Thoracic aorta (tissue), 2 donors: ENCODE measurements at regions not wholly inside any gene's neighbourhood (a gene's known extent, or its start where the extent isn't known, plus 50 kb on each side); places are given as distances from the start of the nearest gene placed in this dataset.

ENCODE experiments used
- ATAC-seq: fragments of 150-250 bp; one replicate; pipeline ENCODE4 v1.8.0; 2017; ENCODE audit warnings: low read depth; ENCODE audit not compliant: insufficient number of reproducible peaks, low FRiP score
- DNase-seq: peaks from one replicate; pipeline ENCODE4 v3.0.0-alpha.2; 2020; ENCODE audit warnings: low spot score
- H3K27ac ChIP-seq, 2 donors: fragments of 200-600 bp; sonication (generic); 1 replicate in 1 of 2; 2 replicates in 1 of 2; pipeline ENCODE4 v1.5.1; 2016; ENCODE audit warnings: mild to moderate bottlenecking in 2 of 2, moderate library complexity in 2 of 2
- H3K27me3 ChIP-seq: fragments of 200-600 bp; sonication (generic); replicated peaks from 2 replicates; pipeline ENCODE4 v1.6.0; 2016; ENCODE audit warnings: mild to moderate bottlenecking; ENCODE audit not compliant: insufficient read depth
- H3K36me3 ChIP-seq: fragments of 200-600 bp; sonication (generic); one replicate; pipeline ENCODE4 v1.5.1; 2016
- H3K4me1 ChIP-seq, 2 donors: fragments of 200-600 bp; sonication (generic); 1 replicate in 1 of 2; 2 replicates in 1 of 2; pipeline versions ENCODE4 v1.5.1 to v1.6.0; 2016; ENCODE audit warnings: low read depth in 2 of 2, mild to moderate bottlenecking in 1 of 2; ENCODE audit not compliant: control insufficient read depth in 1 of 2
- H3K4me3 ChIP-seq: fragments of 200-600 bp; sonication (generic); 2 replicates; pipeline ENCODE4 v1.5.1; 2016; ENCODE audit warnings: mild to moderate bottlenecking
- H3K9me3 ChIP-seq: fragments of 200-600 bp; sonication (generic); 2 replicates; pipeline ENCODE4 v1.5.1; 2016
- CTCF ChIP-seq: fragments of 200-600 bp; sonication (generic); IDR thresholded peaks from one replicate; pipeline ENCODE4 v1.5.1; 2019; ENCODE audit warnings: antibody characterized with exemption

DNA sequence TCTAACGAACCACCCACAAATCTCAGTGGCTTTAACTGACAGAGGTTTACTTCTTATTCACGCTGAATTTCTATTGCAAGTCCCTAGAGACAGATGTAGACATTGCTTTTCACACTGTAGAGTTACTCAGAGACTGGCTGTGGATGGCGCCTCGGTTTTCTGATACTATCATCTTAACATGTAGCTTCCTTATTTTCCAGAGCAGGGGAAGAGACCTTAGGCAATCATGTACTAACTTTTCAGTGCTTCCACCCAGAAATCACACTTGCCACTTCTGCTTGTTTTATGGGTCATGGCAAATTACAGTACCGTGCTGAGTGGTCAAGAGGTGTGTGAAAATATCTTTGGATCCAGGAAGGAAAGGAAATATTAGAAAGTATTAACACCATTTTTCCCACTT is 65.4 kb downstream of the MAF start:
- no peaks in the 10 kb centered on the region for H3K4me1 ChIP-seq
- no peaks in the 10 kb centered on the region for H3K36me3 ChIP-seq
- ATAC-seq = no peak
- TF ChIP-seq CTCF = no peak
- no peak overlapping the region for H3K4me3 ChIP-seq
- DNase-seq = no peak
- no peaks in the 10 kb centered on the region for H3K27me3 ChIP-seq
- H3K9me3 ChIP-seq = no peaks in the 10 kb centered on the region
- H3K27ac ChIP-seq = no peak overlapping the region

DNA sequence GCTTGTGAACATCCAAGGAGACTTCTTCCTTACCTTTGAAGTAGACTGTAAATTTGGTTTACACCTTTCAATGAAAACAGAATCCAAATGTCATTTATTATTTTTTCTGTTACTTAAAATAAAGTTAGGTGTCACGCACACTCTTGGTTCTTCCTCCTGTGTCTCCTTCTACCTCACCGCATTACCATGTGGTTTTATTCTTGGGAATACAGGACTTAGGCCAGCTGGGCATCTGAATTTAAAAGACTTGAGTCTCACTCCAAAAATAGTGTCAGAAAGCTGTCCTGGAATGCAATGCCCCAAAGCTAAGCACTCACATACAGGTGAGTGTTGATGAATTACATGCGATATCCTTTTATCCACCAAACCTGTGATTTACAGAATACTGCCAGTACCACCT is 66.4 kb downstream of the MAF start:
- TF ChIP-seq CTCF = no peak

GRCh38 chr16:79533292-79533691 is 67.2 kb downstream of the MAF start:
- H3K4me3 ChIP-seq = no peak overlapping the region
- H3K9me3 ChIP-seq = no peaks in the 10 kb centered on the region
- no peak overlapping the region for H3K27ac ChIP-seq
- DNase-seq (no peak), ATAC-seq (no peak)
- H3K36me3 ChIP-seq = no peaks in the 10 kb centered on the region
- TF ChIP-seq CTCF = no peak
- peaks cover 4 to 7% of the 10 kb centered on the region in 2 donors for H3K4me1 ChIP-seq
- no peaks in the 10 kb centered on the region for H3K27me3 ChIP-seq

More for the DNA sequence above, 66.4 kb downstream of the MAF start:
- H3K4me3 ChIP-seq = no peak overlapping the region
- ATAC-seq = no peak
- H3K4me1 ChIP-seq = no peaks in the 10 kb centered on the region
- DNase-seq = no peak
- no peaks in the 10 kb centered on the region for H3K36me3 ChIP-seq
- no peaks in the 10 kb centered on the region for H3K27me3 ChIP-seq
- H3K27ac ChIP-seq = no peak overlapping the region
- no peaks in the 10 kb centered on the region for H3K9me3 ChIP-seq

- Histone ChIP-seq H3K27me3 (no peaks in the 10 kb centered on the region), H3K9me3 (no peaks in the 10 kb centered on the region), H3K4me3 (no peak overlapping the region), H3K36me3 (no peaks in the 10 kb centered on the region), H3K27ac (no peak overlapping the region), H3K4me1 (peaks cover 5 to 11% of the 10 kb centered on the region in 2 donors)
- TF ChIP-seq CTCF = no peak
- ATAC-seq = no peak
- no peak for DNase-seq
Observed at GRCh38 chr16:79532785-79533184, 67.8 kb downstream of the MAF start.

GRCh38 chr16:79532273-79532672 is 68.3 kb downstream of the MAF start:
- ATAC-seq (no peak), DNase-seq (no peak)
- H3K27me3 ChIP-seq = no peaks in the 10 kb centered on the region
- TF ChIP-seq CTCF = no peak
- no peak overlapping the region for H3K27ac ChIP-seq
- no peaks in the 10 kb centered on the region for H3K36me3 ChIP-seq
- H3K9me3 ChIP-seq = no peaks in the 10 kb centered on the region
- H3K4me1 ChIP-seq = peaks cover 5 to 11% of the 10 kb centered on the region in 2 donors
- no peak overlapping the region for H3K4me3 ChIP-seq
